ENCODE measurements at regions not wholly inside any gene's neighbourhood (a gene's known extent, or its start where the extent isn't known, plus 50 kb on each side); places are given as distances from the start of the nearest gene placed in this dataset.

DNA sequence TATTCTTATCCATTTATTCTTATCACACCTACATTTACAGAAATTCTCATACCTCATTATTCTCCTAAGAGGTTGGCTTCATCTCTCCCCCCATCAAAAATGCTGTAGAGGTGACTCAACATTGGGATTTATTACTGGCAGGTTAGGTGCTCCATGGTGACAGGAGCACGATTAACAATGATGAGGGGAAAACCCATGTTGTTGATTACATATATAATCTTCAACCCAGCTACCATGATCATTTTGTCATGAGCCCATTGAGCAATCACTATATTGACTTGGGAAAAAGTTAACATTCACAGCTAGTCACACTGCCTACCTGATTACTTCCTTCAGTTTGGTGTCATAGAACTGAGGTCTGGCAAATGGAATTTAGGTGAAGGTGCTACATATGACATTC is 712.1 kb upstream of the CHRM3 start:
- H3K36me3 Mint-ChIP-seq (ENCODE audit: low read depth): no peaks in the 10 kb centered on the region
- H3K27me3 Mint-ChIP-seq (ENCODE audit: low read depth): no peaks in the 10 kb centered on the region
- DNase-seq (ENCODE audit: low spot score): no peak
- no peak overlapping the region for H3K27ac Mint-ChIP-seq (ENCODE audit: unreplicated experiment)
- no peak overlapping the region for H3K4me3 Mint-ChIP-seq (ENCODE audit: unreplicated experiment)
- no peaks in the 10 kb centered on the region for H3K9me3 Mint-ChIP-seq (ENCODE audit: low read depth)
- TF ChIP-seq, protein P1, sequence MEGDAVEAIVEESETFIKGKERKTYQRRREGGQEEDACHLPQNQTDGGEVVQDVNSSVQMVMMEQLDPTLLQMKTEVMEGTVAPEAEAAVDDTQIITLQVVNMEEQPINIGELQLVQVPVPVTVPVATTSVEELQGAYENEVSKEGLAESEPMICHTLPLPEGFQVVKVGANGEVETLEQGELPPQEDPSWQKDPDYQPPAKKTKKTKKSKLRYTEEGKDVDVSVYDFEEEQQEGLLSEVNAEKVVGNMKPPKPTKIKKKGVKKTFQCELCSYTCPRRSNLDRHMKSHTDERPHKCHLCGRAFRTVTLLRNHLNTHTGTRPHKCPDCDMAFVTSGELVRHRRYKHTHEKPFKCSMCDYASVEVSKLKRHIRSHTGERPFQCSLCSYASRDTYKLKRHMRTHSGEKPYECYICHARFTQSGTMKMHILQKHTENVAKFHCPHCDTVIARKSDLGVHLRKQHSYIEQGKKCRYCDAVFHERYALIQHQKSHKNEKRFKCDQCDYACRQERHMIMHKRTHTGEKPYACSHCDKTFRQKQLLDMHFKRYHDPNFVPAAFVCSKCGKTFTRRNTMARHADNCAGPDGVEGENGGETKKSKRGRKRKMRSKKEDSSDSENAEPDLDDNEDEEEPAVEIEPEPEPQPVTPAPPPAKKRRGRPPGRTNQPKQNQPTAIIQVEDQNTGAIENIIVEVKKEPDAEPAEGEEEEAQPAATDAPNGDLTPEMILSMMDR (IDR thresholded peaks at IDR 0.05): no peak
- H3K4me1 Mint-ChIP-seq (ENCODE audit: low read depth): peaks cover 21% of the 10 kb centered on the region

DNA sequence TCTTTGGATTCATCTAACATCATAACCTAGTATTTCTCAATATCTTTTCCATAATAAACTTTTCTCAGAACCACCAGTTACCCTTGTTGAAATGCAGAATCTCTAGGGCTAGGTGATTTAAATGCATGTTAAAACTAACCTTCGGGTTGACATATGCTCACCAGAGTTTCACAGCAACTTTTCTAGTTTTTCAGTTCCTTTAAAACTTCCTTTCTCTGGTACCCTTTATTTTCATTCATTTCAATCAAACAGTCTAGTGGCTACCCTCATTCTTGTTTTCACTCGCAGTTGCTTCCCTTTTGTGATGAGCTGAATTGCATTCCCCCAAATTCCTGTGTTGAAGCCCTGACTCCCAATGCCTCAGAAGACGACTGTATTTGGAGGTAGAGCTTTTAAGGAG is 712.8 kb upstream of the CHRM3 start:
- H3K4me3 Mint-ChIP-seq (ENCODE audit: unreplicated experiment): no peak overlapping the region
- H3K36me3 Mint-ChIP-seq (ENCODE audit: low read depth): no peaks in the 10 kb centered on the region
- TF ChIP-seq, protein P1 (IDR thresholded peaks at IDR 0.05): no peak
- H3K4me1 Mint-ChIP-seq (ENCODE audit: low read depth): peaks cover 21% of the 10 kb centered on the region
- no peak overlapping the region for H3K27ac Mint-ChIP-seq (ENCODE audit: unreplicated experiment)
- DNase-seq (ENCODE audit: low spot score): no peak
- no peaks in the 10 kb centered on the region for H3K9me3 Mint-ChIP-seq (ENCODE audit: low read depth)
- no peaks in the 10 kb centered on the region for H3K27me3 Mint-ChIP-seq (ENCODE audit: low read depth)

DNA sequence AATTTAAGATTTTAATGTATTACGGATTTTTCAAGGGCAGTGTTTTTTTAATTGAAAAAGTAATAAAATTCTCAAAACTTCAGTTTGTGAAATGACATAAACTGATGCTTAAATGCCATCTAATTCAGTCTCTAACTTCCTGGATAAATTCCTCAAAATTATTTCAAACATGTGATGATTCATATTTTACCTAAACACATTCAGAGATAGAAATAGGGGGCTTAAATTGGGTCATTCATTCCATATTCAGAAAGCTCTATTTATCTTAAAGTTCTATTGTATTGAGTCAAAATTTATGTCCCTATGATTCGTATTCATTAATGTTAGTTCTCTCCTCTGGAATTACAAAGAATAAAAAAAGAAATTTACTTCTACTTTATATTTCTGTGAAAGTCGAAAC is 713.6 kb upstream of the CHRM3 start:
- no peak overlapping the region for H3K27ac Mint-ChIP-seq (ENCODE audit: unreplicated experiment)
- no peaks in the 10 kb centered on the region for H3K9me3 Mint-ChIP-seq (ENCODE audit: low read depth)
- DNase-seq (ENCODE audit: low spot score): no peak
- H3K27me3 Mint-ChIP-seq (ENCODE audit: low read depth): no peaks in the 10 kb centered on the region
- H3K4me1 Mint-ChIP-seq (ENCODE audit: low read depth): peaks cover 21% of the 10 kb centered on the region
- TF ChIP-seq, protein P1 (IDR thresholded peaks at IDR 0.05): no peak
- no peaks in the 10 kb centered on the region for H3K36me3 Mint-ChIP-seq (ENCODE audit: low read depth)
- H3K4me3 Mint-ChIP-seq (ENCODE audit: unreplicated experiment): no peak overlapping the region

DNA sequence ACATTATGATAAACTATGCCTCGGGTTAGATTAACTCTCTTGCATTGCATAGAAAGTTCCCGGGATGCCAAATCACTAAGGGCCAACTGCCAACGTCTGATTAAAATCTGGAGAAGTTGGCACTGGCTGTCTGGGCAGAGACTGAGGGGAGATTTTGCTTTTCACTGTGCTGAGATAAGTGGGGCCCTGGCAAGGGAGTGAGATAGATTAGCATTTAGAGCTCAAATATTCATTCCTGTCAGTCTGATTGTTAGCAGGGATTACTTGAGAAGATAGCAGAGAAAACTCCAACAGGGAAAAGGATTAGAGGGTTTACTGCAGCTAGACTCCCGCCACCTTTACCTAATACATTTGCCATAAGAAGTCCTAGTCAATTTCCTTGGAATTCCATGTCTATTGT is 714.1 kb upstream of the CHRM3 start:
- TF ChIP-seq, protein P1 (IDR thresholded peaks at IDR 0.05): no peak
- DNase-seq (ENCODE audit: low spot score): no peak
- H3K9me3 Mint-ChIP-seq (ENCODE audit: low read depth): peaks cover under 1% of the 10 kb centered on the region
- no peaks in the 10 kb centered on the region for H3K27me3 Mint-ChIP-seq (ENCODE audit: low read depth)
- H3K4me3 Mint-ChIP-seq (ENCODE audit: unreplicated experiment): no peak overlapping the region
- H3K4me1 Mint-ChIP-seq (ENCODE audit: low read depth): peaks cover 21% of the 10 kb centered on the region
- H3K36me3 Mint-ChIP-seq (ENCODE audit: low read depth): no peaks in the 10 kb centered on the region
- H3K27ac Mint-ChIP-seq (ENCODE audit: unreplicated experiment): no peak overlapping the region

DNA sequence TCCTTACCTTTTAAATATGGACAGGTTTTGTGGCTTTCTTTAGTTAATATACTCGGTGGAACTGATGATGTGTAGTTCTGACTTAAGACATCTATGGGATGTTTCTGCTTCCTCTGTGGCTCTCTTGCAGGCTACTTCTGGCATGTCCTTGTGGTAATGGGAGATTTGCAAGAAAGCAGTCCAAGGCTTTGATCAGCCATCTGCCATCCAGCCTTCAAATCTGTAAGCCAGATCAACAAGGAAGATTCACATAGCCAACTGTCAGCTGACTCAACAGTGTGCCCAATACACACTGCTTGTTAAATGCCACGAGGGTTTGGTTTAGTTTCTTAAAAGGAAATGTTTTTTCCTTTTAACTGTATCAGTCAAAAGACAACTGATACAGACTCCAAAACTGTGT is 722.2 kb upstream of the CHRM3 start:
- H3K36me3 Mint-ChIP-seq (ENCODE audit: low read depth): peaks cover 5% of the 10 kb centered on the region
- no peak overlapping the region for H3K4me3 Mint-ChIP-seq (ENCODE audit: unreplicated experiment)
- no peaks in the 10 kb centered on the region for H3K27me3 Mint-ChIP-seq (ENCODE audit: low read depth)
- TF ChIP-seq, protein P1 (IDR thresholded peaks at IDR 0.05): no peak
- no peak overlapping the region for H3K27ac Mint-ChIP-seq (ENCODE audit: unreplicated experiment)
- no peak for DNase-seq (ENCODE audit: low spot score)
- peaks cover 24% of the 10 kb centered on the region for H3K9me3 Mint-ChIP-seq (ENCODE audit: low read depth)
- H3K4me1 Mint-ChIP-seq (ENCODE audit: low read depth): peaks cover 9% of the 10 kb centered on the region

Measured in chondrocyte (in vitro differentiated cells).